IPS-15b (cell line): ENCODE measurements at regions not wholly inside any gene's neighbourhood (a gene's known extent, or its start where the extent isn't known, plus 50 kb on each side); places are given as distances from the start of the nearest gene placed in this dataset.

Experiments
- H3K27me3 ChIP-seq: one replicate; pipeline ENCODE4 v1.6.1; 2013; ENCODE audit warnings: low read length; ENCODE audit not compliant: control insufficient read depth, insufficient read depth
- H3K36me3 ChIP-seq: one replicate; pipeline ENCODE4 v1.6.1; 2013; ENCODE audit warnings: low read length; ENCODE audit not compliant: control insufficient read depth, insufficient read depth
- H3K4me1 ChIP-seq: one replicate; pipeline ENCODE4 v1.6.1; 2013; ENCODE audit warnings: mild to moderate bottlenecking, low read length; ENCODE audit not compliant: control insufficient read depth, insufficient read depth
- H3K4me3 ChIP-seq: one replicate; pipeline ENCODE4 v1.5.1; 2013; ENCODE audit warnings: low read depth, low read length
- H3K9ac ChIP-seq: one replicate; pipeline ENCODE4 v1.6.1; 2013; ENCODE audit warnings: low read depth, mild to moderate bottlenecking, low read length
- H3K9me3 ChIP-seq: one replicate; pipeline ENCODE4 v1.6.1; 2013; ENCODE audit warnings: mild to moderate bottlenecking, low read length; ENCODE audit not compliant: control insufficient read depth, insufficient read depth

GRCh38 chr14:105860615-105861580, 334.5 kb downstream of the TMEM121 start:
- Histone ChIP-seq H3K27me3 (no peaks in the 10 kb centered on the region), H3K4me3 (no peak overlapping the region), H3K36me3 (peaks cover 2% of the 10 kb centered on the region), H3K4me1 (no peaks in the 10 kb centered on the region), H3K9ac (no peak overlapping the region), H3K9me3 (peaks cover 11% of the 10 kb centered on the region)

GRCh38 chr14:105861985-105862465, 335.6 kb downstream of the TMEM121 start:
- Histone ChIP-seq H3K4me3 (no peak overlapping the region), H3K4me1 (no peaks in the 10 kb centered on the region), H3K36me3 (peaks cover 2% of the 10 kb centered on the region), H3K9ac (no peak overlapping the region), H3K9me3 (peaks cover 14% of the 10 kb centered on the region), H3K27me3 (no peaks in the 10 kb centered on the region)

- peaks cover 2% of the 10 kb centered on the region for H3K36me3 ChIP-seq
- H3K4me1 ChIP-seq, result no peaks in the 10 kb centered on the region
- H3K9me3 ChIP-seq, result peaks cover 14% of the 10 kb centered on the region
- no peak overlapping the region for H3K9ac ChIP-seq
- no peak overlapping the region for H3K4me3 ChIP-seq
- H3K27me3 ChIP-seq, result no peaks in the 10 kb centered on the region
Measured at GRCh38 chr14:105862581-105863239, 336.3 kb downstream of the TMEM121 start.

- Histone ChIP-seq H3K36me3 (peaks cover 2% of the 10 kb centered on the region), H3K4me3 (no peak overlapping the region), H3K27me3 (no peaks in the 10 kb centered on the region), H3K4me1 (no peaks in the 10 kb centered on the region), H3K9ac (no peak overlapping the region), H3K9me3 (peaks cover 17% of the 10 kb centered on the region)
Measured at GRCh38 chr14:105863296-105864108, 337.1 kb downstream of the TMEM121 start.

GRCh38 chr14:105864116-105864515, 337.7 kb downstream of the TMEM121 start:
- Histone ChIP-seq H3K9me3 (peaks cover 22% of the 10 kb centered on the region), H3K27me3 (no peaks in the 10 kb centered on the region), H3K9ac (no peak overlapping the region), H3K4me1 (no peaks in the 10 kb centered on the region), H3K4me3 (no peak overlapping the region), H3K36me3 (peaks cover 2% of the 10 kb centered on the region)

- no peak overlapping the region for H3K9ac ChIP-seq
Measured at GRCh38 chr14:105864651-105865265, 338.4 kb downstream of the TMEM121 start.

GRCh38 chr14:105865266-105865903, 339.0 kb downstream of the TMEM121 start:
- H3K4me3 ChIP-seq, result no peak overlapping the region
- H3K27me3 ChIP-seq, result no peaks in the 10 kb centered on the region
- no peak overlapping the region for H3K9ac ChIP-seq
- H3K4me1 ChIP-seq, result no peaks in the 10 kb centered on the region
- H3K9me3 ChIP-seq, result peaks cover 26% of the 10 kb centered on the region
- peaks cover 2% of the 10 kb centered on the region for H3K36me3 ChIP-seq

More at GRCh38 chr14:105864651-105865265, 338.4 kb downstream of the TMEM121 start:
- peaks cover 2% of the 10 kb centered on the region for H3K36me3 ChIP-seq
- H3K27me3 ChIP-seq, result no peaks in the 10 kb centered on the region
- H3K9me3 ChIP-seq, result peaks cover 26% of the 10 kb centered on the region
- no peak overlapping the region for H3K4me3 ChIP-seq
- no peaks in the 10 kb centered on the region for H3K4me1 ChIP-seq

- Histone ChIP-seq H3K27me3 (no peaks in the 10 kb centered on the region), H3K36me3 (peaks cover 2% of the 10 kb centered on the region), H3K9ac (no peak overlapping the region), H3K4me3 (no peak overlapping the region), H3K9me3 (peaks cover 26% of the 10 kb centered on the region), H3K4me1 (no peaks in the 10 kb centered on the region)
Measured at GRCh38 chr14:105865904-105866840, 339.8 kb downstream of the TMEM121 start.

- peaks cover 26% of the 10 kb centered on the region for H3K9me3 ChIP-seq
- peaks cover 2% of the 10 kb centered on the region for H3K36me3 ChIP-seq
- no peak overlapping the region for H3K9ac ChIP-seq
- no peak overlapping the region for H3K4me3 ChIP-seq
- H3K27me3 ChIP-seq, result no peaks in the 10 kb centered on the region
- H3K4me1 ChIP-seq, result no peaks in the 10 kb centered on the region
Measured at GRCh38 chr14:105866841-105867321, 340.5 kb downstream of the TMEM121 start.
